GM23338 (cell line): ENCODE measurements at regions not wholly inside any gene's neighbourhood (a gene's known extent, or its start where the extent isn't known, plus 50 kb on each side); places are given as distances from the start of the nearest gene placed in this dataset.

Experiments
- CREB1 ChIP-seq: fragments of 250-450 bp; sonication (Bioruptor Pico); IDR thresholded peaks from 2 replicates; pipeline ENCODE4 v1.5.0; 2020; ENCODE audit warnings: low read depth, mild to moderate bottlenecking, moderate library complexity
- EZH2 ChIP-seq: fragments of 200-600 bp; sonication (generic); IDR thresholded peaks from one replicate; pipeline ENCODE4 v1.8.0; 2017; ENCODE audit warnings: antibody characterized with exemption, mild to moderate bottlenecking, low read depth; ENCODE audit not compliant: unreplicated experiment
- EZH2phosphoT487 ChIP-seq: fragments of 200-600 bp; sonication (generic); IDR thresholded peaks from one replicate; pipeline ENCODE4 v1.8.1; 2018; ENCODE audit warnings: antibody characterized with exemption; ENCODE audit not compliant: unreplicated experiment
- JUNB ChIP-seq: IDR thresholded peaks from one replicate; pipeline ENCODE4 v1.6.1; 2016; ENCODE audit warnings: antibody characterized with exemption; ENCODE audit not compliant: unreplicated experiment
- POLR2AphosphoS5 ChIP-seq: IDR thresholded peaks from 2 replicates; pipeline ENCODE4 v1.6.1; 2016; ENCODE audit warnings: antibody characterized with exemption, low read depth
- STAT1 ChIP-seq: IDR thresholded peaks from one replicate; pipeline ENCODE4 v1.6.1; 2016; ENCODE audit warnings: antibody characterized with exemption; ENCODE audit not compliant: unreplicated experiment
- TF ChIP-seq, protein P1 (sequence below), 2 experiments: fragments of 200-600 bp in 1 of 2; sonication (generic) in 1 of 2; conservative IDR thresholded peaks; 2 replicates each; pipeline versions ENCODE4 v1.5.1 to v1.6.1; 2016 to 2017; ENCODE audit warnings: antibody characterized with exemption in 2 of 2, low read depth in 2 of 2, mild to moderate bottlenecking in 2 of 2, moderate library complexity in 1 of 2
- TF ChIP-seq, protein P2 (sequence below): IDR thresholded peaks from 2 replicates; pipeline ENCODE4 v1.6.1; 2016; ENCODE audit warnings: antibody characterized with exemption
- TF ChIP-seq, protein P3 (sequence below): IDR thresholded peaks from one replicate; pipeline ENCODE4 v1.6.1; 2018; ENCODE audit warnings: antibody characterized with exemption; ENCODE audit not compliant: unreplicated experiment

DNA sequence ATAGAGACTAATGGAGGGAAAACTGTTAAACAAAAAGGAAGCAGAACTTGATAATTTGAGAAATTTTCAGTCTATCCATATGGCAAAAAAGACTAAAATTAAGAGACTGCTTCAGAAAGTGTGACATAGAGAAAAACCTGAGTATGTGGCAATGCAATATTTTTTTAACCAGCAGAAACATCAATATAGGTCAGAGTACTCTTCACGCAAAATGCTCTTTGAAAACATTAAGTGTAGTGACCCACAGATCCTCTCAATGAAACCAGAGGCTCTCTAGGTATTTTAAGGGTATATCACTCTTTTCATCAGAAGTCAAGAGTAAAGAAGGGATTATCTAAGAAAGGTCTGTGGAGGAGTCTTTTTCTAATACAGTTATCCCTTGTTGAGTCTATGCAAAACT, 1394.8 kb downstream of the DSC3 start:
- TF ChIP-seq, protein P1, sequence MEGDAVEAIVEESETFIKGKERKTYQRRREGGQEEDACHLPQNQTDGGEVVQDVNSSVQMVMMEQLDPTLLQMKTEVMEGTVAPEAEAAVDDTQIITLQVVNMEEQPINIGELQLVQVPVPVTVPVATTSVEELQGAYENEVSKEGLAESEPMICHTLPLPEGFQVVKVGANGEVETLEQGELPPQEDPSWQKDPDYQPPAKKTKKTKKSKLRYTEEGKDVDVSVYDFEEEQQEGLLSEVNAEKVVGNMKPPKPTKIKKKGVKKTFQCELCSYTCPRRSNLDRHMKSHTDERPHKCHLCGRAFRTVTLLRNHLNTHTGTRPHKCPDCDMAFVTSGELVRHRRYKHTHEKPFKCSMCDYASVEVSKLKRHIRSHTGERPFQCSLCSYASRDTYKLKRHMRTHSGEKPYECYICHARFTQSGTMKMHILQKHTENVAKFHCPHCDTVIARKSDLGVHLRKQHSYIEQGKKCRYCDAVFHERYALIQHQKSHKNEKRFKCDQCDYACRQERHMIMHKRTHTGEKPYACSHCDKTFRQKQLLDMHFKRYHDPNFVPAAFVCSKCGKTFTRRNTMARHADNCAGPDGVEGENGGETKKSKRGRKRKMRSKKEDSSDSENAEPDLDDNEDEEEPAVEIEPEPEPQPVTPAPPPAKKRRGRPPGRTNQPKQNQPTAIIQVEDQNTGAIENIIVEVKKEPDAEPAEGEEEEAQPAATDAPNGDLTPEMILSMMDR (conservative IDR thresholded peaks at IDR 0.05; ENCODE audit: low read depth in 2 of 2), result no peak
- TF ChIP-seq EZH2 (no peak), CREB1 (CRISPR knock-in tag) (no peak), JUNB (no peak), POLR2AphosphoS5 (no peak), EZH2phosphoT487 (no peak), STAT1 (no peak)
- TF ChIP-seq, protein P2, sequence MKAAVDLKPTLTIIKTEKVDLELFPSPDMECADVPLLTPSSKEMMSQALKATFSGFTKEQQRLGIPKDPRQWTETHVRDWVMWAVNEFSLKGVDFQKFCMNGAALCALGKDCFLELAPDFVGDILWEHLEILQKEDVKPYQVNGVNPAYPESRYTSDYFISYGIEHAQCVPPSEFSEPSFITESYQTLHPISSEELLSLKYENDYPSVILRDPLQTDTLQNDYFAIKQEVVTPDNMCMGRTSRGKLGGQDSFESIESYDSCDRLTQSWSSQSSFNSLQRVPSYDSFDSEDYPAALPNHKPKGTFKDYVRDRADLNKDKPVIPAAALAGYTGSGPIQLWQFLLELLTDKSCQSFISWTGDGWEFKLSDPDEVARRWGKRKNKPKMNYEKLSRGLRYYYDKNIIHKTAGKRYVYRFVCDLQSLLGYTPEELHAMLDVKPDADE, result no peak
- TF ChIP-seq, protein P3, sequence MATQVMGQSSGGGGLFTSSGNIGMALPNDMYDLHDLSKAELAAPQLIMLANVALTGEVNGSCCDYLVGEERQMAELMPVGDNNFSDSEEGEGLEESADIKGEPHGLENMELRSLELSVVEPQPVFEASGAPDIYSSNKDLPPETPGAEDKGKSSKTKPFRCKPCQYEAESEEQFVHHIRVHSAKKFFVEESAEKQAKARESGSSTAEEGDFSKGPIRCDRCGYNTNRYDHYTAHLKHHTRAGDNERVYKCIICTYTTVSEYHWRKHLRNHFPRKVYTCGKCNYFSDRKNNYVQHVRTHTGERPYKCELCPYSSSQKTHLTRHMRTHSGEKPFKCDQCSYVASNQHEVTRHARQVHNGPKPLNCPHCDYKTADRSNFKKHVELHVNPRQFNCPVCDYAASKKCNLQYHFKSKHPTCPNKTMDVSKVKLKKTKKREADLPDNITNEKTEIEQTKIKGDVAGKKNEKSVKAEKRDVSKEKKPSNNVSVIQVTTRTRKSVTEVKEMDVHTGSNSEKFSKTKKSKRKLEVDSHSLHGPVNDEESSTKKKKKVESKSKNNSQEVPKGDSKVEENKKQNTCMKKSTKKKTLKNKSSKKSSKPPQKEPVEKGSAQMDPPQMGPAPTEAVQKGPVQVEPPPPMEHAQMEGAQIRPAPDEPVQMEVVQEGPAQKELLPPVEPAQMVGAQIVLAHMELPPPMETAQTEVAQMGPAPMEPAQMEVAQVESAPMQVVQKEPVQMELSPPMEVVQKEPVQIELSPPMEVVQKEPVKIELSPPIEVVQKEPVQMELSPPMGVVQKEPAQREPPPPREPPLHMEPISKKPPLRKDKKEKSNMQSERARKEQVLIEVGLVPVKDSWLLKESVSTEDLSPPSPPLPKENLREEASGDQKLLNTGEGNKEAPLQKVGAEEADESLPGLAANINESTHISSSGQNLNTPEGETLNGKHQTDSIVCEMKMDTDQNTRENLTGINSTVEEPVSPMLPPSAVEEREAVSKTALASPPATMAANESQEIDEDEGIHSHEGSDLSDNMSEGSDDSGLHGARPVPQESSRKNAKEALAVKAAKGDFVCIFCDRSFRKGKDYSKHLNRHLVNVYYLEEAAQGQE, result no peak
